Ectodermal cell (in vitro differentiated cells): ENCODE measurements at regions not wholly inside any gene's neighbourhood (a gene's known extent, or its start where the extent isn't known, plus 50 kb on each side); places are given as distances from the start of the nearest gene placed in this dataset.
"Not testable (repeated sequence)": the region's sequence is repeated elsewhere in the genome, so short reads cannot be mapped to it uniquely, and the experiment has no call there.

Source experiments
- H3K27ac ChIP-seq: 2 replicates; pipeline ENCODE4 v1.7.0; 2013; ENCODE audit warnings: mild to moderate bottlenecking, low read depth, low read length; ENCODE audit not compliant: insufficient read depth, poor library complexity, severe bottlenecking
- H3K27me3 ChIP-seq: 2 replicates; pipeline ENCODE4 v1.7.0; 2013; ENCODE audit warnings: mild to moderate bottlenecking, low read length; ENCODE audit not compliant: insufficient read depth, control insufficient read depth, poor library complexity, severe bottlenecking
- H3K36me3 ChIP-seq: one replicate; pipeline ENCODE4 v1.7.0; 2013; ENCODE audit warnings: low read length; ENCODE audit not compliant: control insufficient read depth, insufficient read depth
- H3K4me1 ChIP-seq: one replicate; pipeline ENCODE4 v1.7.0; 2013; ENCODE audit warnings: low read length; ENCODE audit not compliant: control insufficient read depth, insufficient read depth
- H3K4me3 ChIP-seq: 2 replicates; pipeline ENCODE4 v1.7.0; 2013; ENCODE audit warnings: low read depth, low read length, control low read depth; ENCODE audit not compliant: insufficient read depth
- H3K9me3 ChIP-seq: 2 replicates; pipeline ENCODE4 v1.7.0; 2013; ENCODE audit warnings: mild to moderate bottlenecking, low read length, moderate library complexity; ENCODE audit not compliant: control insufficient read depth
- WGBS, 2 experiments: methylation state at CpG; one replicate each; pipeline ENCODE4 v1.1.7; 2013; ENCODE audit warnings: missing lambda C conversion rate in 2 of 2; 5-methylcytosine and 5-hydroxymethylcytosine counted together

DNA sequence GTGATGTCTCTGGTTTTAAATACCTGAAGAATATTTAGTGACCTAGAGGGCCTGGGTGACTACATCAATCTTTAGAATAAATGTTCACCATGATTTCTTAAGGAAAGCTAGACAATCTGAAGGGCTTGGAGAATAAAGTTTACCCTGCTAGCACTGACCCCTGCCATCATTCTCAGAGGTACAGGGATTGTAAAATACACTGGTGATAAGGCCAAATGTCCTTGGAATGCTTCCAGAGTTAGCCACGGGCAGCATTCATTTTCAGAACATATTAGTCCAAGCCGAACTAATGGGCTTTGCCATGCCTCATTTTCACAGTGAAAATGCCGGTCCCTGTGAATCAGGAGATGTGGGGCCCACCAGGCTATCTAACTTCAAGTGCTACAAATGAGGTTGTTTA lies 1381.7 kb upstream of the SEL1L start:
- Histone ChIP-seq H3K27ac (no peak overlapping the region), H3K27me3 (no peaks in the 10 kb centered on the region), H3K9me3 (no peaks in the 10 kb centered on the region), H3K4me1 (peaks cover 3% of the 10 kb centered on the region), H3K4me3 (no peak overlapping the region), H3K36me3 (no peaks in the 10 kb centered on the region)
- WGBS, 2 experiments: 43 to 50% methylated on average over 3 of the region's 3 CpGs

DNA sequence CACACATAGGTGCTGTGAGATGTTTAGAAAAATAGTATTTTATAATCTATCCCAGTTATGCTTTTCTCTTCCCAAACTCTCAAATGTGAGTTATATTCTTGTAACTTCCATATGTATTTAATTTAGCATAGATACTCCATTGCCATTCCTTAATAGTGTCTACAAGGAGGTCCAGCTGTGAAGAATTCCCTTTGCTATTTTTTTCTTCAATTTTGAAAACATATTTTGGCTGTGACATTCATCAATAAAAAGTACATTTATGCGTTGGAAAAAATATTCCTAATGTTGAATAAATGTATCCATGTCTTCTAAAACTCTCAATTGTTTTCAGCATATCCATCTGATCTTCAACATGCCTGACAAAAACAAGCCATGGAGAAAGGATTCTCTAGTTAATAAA lies 1402.0 kb upstream of the SEL1L start:
- Histone ChIP-seq H3K36me3 (no peaks in the 10 kb centered on the region), H3K27ac (no peak overlapping the region), H3K4me1 (no peaks in the 10 kb centered on the region), H3K9me3 (no peaks in the 10 kb centered on the region), H3K27me3 (no peaks in the 10 kb centered on the region), H3K4me3 (no peak overlapping the region)
- WGBS, 2 experiments: no CpG with 5 or more reads among the region's 1 CpG

DNA sequence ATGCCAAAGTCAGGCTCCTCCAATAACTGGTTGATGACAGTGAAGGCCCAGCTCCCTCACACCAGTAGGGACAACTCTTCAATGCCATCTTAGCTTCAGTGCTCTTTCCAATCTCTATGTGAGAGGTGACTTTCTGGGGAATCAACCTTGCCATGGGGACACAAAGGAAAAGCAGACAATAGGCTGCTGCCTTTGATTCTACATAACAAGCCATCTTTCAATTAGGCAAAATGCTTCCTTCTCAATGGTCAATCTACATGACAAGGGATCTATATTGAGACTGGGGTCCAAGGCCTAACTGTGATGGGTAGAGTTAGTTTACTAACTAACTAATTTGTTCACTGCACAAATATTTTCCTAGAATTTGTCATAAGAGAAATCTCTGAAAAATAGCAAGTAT lies 1417.5 kb upstream of the SEL1L start:
- H3K27me3 ChIP-seq: no peaks in the 10 kb centered on the region
- no peak overlapping the region for H3K27ac ChIP-seq
- H3K9me3 ChIP-seq: no peaks in the 10 kb centered on the region
- H3K36me3 ChIP-seq: no peaks in the 10 kb centered on the region
- H3K4me1 ChIP-seq: no peaks in the 10 kb centered on the region
- no peak overlapping the region for H3K4me3 ChIP-seq

DNA sequence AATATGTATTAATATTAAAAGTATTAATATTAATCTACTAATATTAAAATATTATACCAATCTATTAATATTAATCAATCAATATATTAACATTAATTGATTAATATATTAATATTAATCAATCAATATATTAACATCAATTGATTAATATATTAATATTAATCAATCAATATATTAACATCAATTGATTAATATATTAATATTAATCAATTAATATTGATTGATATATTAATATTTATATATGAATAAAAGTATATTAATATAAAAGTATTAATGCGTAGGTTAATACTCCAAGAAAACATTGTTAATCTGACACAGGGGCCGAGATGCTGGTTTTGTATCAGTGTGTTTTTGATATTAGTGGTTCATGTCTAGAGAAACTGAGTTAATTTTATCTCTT lies 1430.1 kb upstream of the SEL1L start:
- no peaks in the 10 kb centered on the region for H3K36me3 ChIP-seq
- H3K9me3 ChIP-seq: no peaks in the 10 kb centered on the region
- H3K27ac ChIP-seq: no peak overlapping the region
- WGBS, 2 experiments: no CpG with 5 or more reads among the region's 2 CpGs
- no peak overlapping the region for H3K4me3 ChIP-seq
- no peaks in the 10 kb centered on the region for H3K4me1 ChIP-seq
- H3K27me3 ChIP-seq: no peaks in the 10 kb centered on the region

DNA sequence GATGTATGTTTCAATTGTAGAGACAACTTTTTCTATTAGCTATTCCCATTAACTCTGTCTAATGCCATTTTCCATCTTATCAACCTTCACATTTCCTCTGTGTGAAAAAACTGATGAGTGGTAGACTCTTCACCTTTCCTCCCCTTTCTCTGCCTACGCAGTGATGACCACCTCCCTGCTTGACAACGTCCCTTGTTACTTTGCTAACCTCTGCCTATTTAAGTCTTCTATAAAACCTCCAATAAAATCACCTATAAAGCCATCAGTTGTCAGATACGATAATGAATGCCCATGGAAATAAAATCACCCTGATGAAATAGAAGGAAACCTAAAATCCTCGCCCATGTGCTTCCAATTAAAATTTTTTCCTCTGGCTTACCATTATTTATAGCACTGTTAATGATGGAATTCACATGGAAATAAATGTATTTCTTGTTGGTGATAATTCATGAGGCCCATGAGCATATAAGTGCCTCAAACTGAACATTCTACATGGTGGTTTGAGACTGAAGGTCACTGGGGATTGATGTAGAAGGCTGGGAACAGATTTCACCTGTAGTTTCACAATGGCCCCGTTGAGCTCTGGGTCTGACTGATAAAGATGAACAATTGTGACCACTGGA lies 1454.0 kb upstream of the SEL1L start:
- Histone ChIP-seq H3K4me1 (no peaks in the 10 kb centered on the region), H3K36me3 (no peaks in the 10 kb centered on the region), H3K9me3 (no peaks in the 10 kb centered on the region), H3K4me3 (no peak overlapping the region), H3K27ac (no peak overlapping the region), H3K27me3 (no peaks in the 10 kb centered on the region)
- 94 to 97% methylated on average over 5 of the region's 5 CpGs for WGBS, 2 experiments

DNA sequence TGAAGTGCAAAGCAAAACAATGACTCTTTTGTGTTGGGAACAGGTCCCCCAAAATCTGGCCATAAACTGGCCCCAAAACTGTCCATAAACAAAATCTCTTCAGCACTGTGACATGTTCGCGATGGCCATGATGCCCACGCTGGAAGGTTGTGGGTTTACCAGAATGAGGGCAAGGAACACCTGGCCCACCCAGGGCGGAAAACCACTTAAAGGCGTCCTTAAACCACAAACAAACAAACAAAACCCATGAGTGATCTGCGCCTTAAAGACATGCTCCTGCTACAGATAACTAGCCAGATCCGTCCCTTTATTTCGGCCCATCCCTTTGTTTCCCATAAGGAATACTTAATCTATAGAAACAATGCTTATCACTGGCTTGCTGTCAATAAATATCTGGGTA lies 1460.9 kb upstream of the SEL1L start:
- H3K27me3 ChIP-seq, H3K27ac ChIP-seq, H3K36me3 ChIP-seq, H3K4me3 ChIP-seq, H3K4me1 ChIP-seq, H3K9me3 ChIP-seq: not testable (repeated sequence)
- 94 to 95% methylated on average over 8 of the region's 8 CpGs for WGBS, 2 experiments

DNA sequence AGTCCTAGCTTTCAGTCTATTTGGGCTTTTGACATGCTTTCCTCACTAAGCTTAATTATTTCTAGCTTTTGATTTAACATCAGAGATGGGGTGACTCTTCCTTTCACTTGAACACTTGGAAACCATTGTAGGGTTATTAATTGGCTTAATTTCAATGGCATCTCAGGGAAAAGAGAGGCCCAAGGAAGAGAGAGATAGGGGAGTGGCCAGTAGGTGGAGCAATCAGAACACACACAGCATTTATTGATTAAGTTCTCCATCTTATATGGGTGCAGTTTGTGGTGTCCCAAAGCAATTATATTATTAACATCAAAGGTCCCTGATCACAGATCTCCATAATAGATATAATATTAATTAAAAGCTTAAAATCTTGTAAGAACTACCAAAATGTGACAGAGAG lies 1466.1 kb upstream of the SEL1L start:
- H3K4me3 ChIP-seq: no peak overlapping the region
- no peaks in the 10 kb centered on the region for H3K27me3 ChIP-seq
- no peaks in the 10 kb centered on the region for H3K4me1 ChIP-seq
- no peaks in the 10 kb centered on the region for H3K9me3 ChIP-seq
- no peak overlapping the region for H3K27ac ChIP-seq
- no peaks in the 10 kb centered on the region for H3K36me3 ChIP-seq

DNA sequence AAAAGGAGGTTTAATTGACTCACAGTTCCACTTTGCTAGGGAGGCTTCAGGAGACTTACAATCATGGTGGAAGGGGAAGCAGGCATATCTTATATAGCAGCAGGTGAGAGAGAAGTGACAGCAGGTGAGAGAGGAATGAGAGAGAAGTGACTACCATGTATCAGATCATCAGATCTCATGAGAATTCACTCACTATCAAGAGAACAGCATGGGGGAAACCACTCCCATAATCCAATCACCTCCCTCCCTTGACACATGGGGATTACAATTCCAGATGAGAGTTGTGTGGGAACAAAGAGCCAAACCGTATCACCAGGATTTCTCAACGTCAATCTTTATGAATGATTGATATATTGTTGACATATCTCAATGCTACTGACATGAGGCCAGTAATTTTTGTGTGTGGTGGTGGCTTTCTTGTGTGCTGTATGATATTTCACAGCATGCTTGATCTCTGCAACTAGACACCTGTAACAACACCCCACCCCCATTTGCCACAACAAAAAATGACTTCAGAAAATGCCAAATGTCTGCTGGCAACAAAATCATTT lies 1470.9 kb upstream of the SEL1L start:
- H3K27me3 ChIP-seq: no peaks in the 10 kb centered on the region
- no peaks in the 10 kb centered on the region for H3K36me3 ChIP-seq
- H3K4me3 ChIP-seq: no peak overlapping the region
- no peak overlapping the region for H3K27ac ChIP-seq
- H3K4me1 ChIP-seq: no peaks in the 10 kb centered on the region
- H3K9me3 ChIP-seq: no peaks in the 10 kb centered on the region
- 88 to 100% methylated on average over 2 of the region's 2 CpGs for WGBS, 2 experiments

DNA sequence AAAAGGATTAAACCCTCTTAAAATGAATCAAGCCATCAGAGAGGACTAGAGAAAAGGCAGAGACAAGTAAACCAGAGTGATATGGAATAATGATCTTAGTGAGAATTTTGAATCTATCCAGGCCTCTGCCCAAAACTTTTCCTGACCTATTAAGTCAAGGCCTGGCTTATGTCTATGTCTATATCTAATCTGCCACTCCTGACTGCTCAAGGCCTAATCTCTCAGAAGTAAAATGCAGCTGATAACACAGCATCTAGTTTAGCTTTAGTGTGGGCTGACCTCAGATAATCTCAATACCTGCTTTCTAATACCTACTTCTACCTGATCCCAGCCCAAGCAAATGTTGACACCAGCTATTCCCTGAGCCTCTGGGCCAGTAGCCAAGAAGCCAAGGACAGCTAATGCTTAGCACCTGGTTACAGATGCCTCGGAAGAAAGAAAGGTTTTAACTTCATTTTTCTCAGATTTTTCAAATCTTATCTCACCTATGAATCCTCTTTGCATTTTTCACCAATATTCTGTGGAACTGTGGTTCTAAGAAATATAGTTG lies 1472.5 kb upstream of the SEL1L start:
- 96 to 100% methylated on average over 1 of the region's 1 CpG for WGBS, 2 experiments
- H3K4me3 ChIP-seq: no peak overlapping the region
- no peaks in the 10 kb centered on the region for H3K9me3 ChIP-seq
- H3K27ac ChIP-seq: no peak overlapping the region
- H3K36me3 ChIP-seq: no peaks in the 10 kb centered on the region
- no peaks in the 10 kb centered on the region for H3K4me1 ChIP-seq
- H3K27me3 ChIP-seq: no peaks in the 10 kb centered on the region

DNA sequence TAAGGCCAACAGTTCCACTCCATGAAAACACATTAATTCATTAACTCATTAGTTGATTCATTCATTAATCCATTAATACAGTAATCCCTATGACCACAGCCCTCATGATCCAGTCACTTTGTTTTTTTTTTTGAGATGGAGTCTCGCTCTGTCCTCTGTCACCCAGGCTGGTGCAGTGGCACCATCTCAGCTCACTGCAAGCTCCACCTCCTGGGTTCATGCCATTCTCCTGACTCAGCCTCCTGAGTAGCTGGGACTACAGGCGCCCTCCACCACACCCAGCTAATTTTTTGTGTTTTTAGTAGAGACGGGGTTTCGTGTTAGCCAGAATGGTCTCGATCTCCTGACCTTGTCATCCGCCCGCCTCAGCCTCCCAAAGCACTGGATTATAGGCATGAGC lies 1473.4 kb upstream of the SEL1L start:
- 93 to 96% methylated on average over 2 to 7 of the region's 7 CpGs for WGBS, 2 experiments
- H3K27ac ChIP-seq, H3K4me1 ChIP-seq, H3K27me3 ChIP-seq, H3K36me3 ChIP-seq, H3K4me3 ChIP-seq, H3K9me3 ChIP-seq: not testable (repeated sequence)
